ENCODE measurements at regions not wholly inside any gene's neighbourhood (a gene's known extent, or its start where the extent isn't known, plus 50 kb on each side); places are given as distances from the start of the nearest gene placed in this dataset.

- no peak overlapping the region for H3K4ac ChIP-seq (ENCODE audit: low read depth in 1 of 2, low read length in 2 of 2)
- H4K8ac ChIP-seq (ENCODE audit: low read length) = no peak overlapping the region
- no peak overlapping the region for H2BK12ac ChIP-seq (ENCODE audit: low read length in 2 of 2)
- WGBS = 97% methylated on average over 1 of the region's 1 CpG
- no peak overlapping the region for H2AK5ac ChIP-seq (ENCODE audit: low read length, severe bottlenecking)
- no peaks in the 10 kb centered on the region for H3K9me3 ChIP-seq (ENCODE audit: control insufficient read depth, low read length)
- H3K4me3 ChIP-seq (ENCODE audit: insufficient read depth in 1 of 2, low read depth in 1 of 2, low read length in 2 of 2) = no peak overlapping the region
- H3K23ac ChIP-seq (ENCODE audit: low read length in 2 of 2) = no peak overlapping the region
- no peak overlapping the region for H4K91ac ChIP-seq (ENCODE audit: low read length)
- no peak overlapping the region for H3K4me2 ChIP-seq (ENCODE audit: low read length, poor library complexity, severe bottlenecking)
- no peak overlapping the region for H2BK15ac ChIP-seq (ENCODE audit: low read depth, poor library complexity, severe bottlenecking)
- no peaks in the 10 kb centered on the region for H3K79me1 ChIP-seq (replicated peaks; ENCODE audit: low read length, poor library complexity, severe bottlenecking)
- no peak overlapping the region for H3K14ac ChIP-seq (ENCODE audit: low read length in 2 of 2)
- no peak overlapping the region for H3K18ac ChIP-seq (ENCODE audit: low read depth in 1 of 2, low read length in 2 of 2)
- H3K9ac ChIP-seq (ENCODE audit: low read length) = no peak overlapping the region
- no peak overlapping the region for H2BK120ac ChIP-seq (ENCODE audit: low read depth, low read length)
- no peak overlapping the region for H2AFZ ChIP-seq (ENCODE audit: low read depth, low read length)
- no peaks in the 10 kb centered on the region for H3K4me1 ChIP-seq (ENCODE audit: control insufficient read depth, insufficient read depth, low read depth, low read length)
- no peaks in the 10 kb centered on the region for H3K27me3 ChIP-seq (ENCODE audit: control insufficient read depth in 1 of 2, insufficient read depth in 1 of 2, low read length in 2 of 2)
- H2BK5ac ChIP-seq (ENCODE audit: low read depth, low read length, poor library complexity, severe bottlenecking) = no peak overlapping the region
- DNase-seq = no peak
- no peak overlapping the region for H3K27ac ChIP-seq (ENCODE audit: low read length, poor library complexity, severe bottlenecking)
- no peaks in the 10 kb centered on the region for H3K36me3 ChIP-seq (ENCODE audit: control insufficient read depth in 1 of 2, insufficient read depth in 2 of 2, low read depth in 1 of 2, low read length in 2 of 2)
These were observed 118.8 kb upstream of the FERMT1 start for GRCh38 chr20:6241591-6241990.

GRCh38 chr20:6240059-6240458 lies 117.2 kb upstream of the FERMT1 start:
- no peak overlapping the region for H3K23ac ChIP-seq (ENCODE audit: low read length in 2 of 2)
- no peaks in the 10 kb centered on the region for H3K27me3 ChIP-seq (ENCODE audit: control insufficient read depth in 1 of 2, insufficient read depth in 1 of 2, low read length in 2 of 2)
- no peaks in the 10 kb centered on the region for H3K79me1 ChIP-seq (replicated peaks; ENCODE audit: low read length, poor library complexity, severe bottlenecking)
- H3K18ac ChIP-seq (ENCODE audit: low read depth in 1 of 2, low read length in 2 of 2) = no peak overlapping the region
- H4K8ac ChIP-seq (ENCODE audit: low read length) = no peak overlapping the region
- no peak overlapping the region for H3K4me2 ChIP-seq (ENCODE audit: low read length, poor library complexity, severe bottlenecking)
- H2BK5ac ChIP-seq (ENCODE audit: low read depth, low read length, poor library complexity, severe bottlenecking) = no peak overlapping the region
- no peak overlapping the region for H3K4ac ChIP-seq (ENCODE audit: low read depth in 1 of 2, low read length in 2 of 2)
- no peak overlapping the region for H3K14ac ChIP-seq (ENCODE audit: low read length in 2 of 2)
- H2AFZ ChIP-seq (ENCODE audit: low read depth, low read length) = no peak overlapping the region
- no peak overlapping the region for H2BK12ac ChIP-seq (ENCODE audit: low read length in 2 of 2)
- over 99% methylated on average over 3 of the region's 3 CpGs for WGBS
- H3K9ac ChIP-seq (ENCODE audit: low read length) = no peak overlapping the region
- no peaks in the 10 kb centered on the region for H3K36me3 ChIP-seq (ENCODE audit: control insufficient read depth in 1 of 2, insufficient read depth in 2 of 2, low read depth in 1 of 2, low read length in 2 of 2)
- H2AK5ac ChIP-seq (ENCODE audit: low read length, severe bottlenecking) = no peak overlapping the region
- H3K9me3 ChIP-seq (ENCODE audit: control insufficient read depth, low read length) = no peaks in the 10 kb centered on the region
- no peaks in the 10 kb centered on the region for H3K4me1 ChIP-seq (ENCODE audit: control insufficient read depth, insufficient read depth, low read depth, low read length)
- H3K4me3 ChIP-seq (ENCODE audit: insufficient read depth in 1 of 2, low read depth in 1 of 2, low read length in 2 of 2) = no peak overlapping the region
- no peak for DNase-seq
- no peak overlapping the region for H2BK120ac ChIP-seq (ENCODE audit: low read depth, low read length)
- H3K27ac ChIP-seq (ENCODE audit: low read length, poor library complexity, severe bottlenecking) = no peak overlapping the region
- H2BK15ac ChIP-seq (ENCODE audit: low read depth, poor library complexity, severe bottlenecking) = no peak overlapping the region
- H4K91ac ChIP-seq (ENCODE audit: low read length) = no peak overlapping the region

GRCh38 chr20:6238421-6238820 lies 115.6 kb upstream of the FERMT1 start:
- Histone ChIP-seq H3K9me3 (ENCODE audit: control insufficient read depth, low read length) (no peaks in the 10 kb centered on the region), H2AK5ac (ENCODE audit: low read length, severe bottlenecking) (no peak overlapping the region), H4K91ac (ENCODE audit: low read length) (no peak overlapping the region), H3K4me1 (ENCODE audit: control insufficient read depth, insufficient read depth, low read depth, low read length) (no peaks in the 10 kb centered on the region), H4K8ac (ENCODE audit: low read length) (no peak overlapping the region), H3K18ac (ENCODE audit: low read depth in 1 of 2, low read length in 2 of 2) (no peak overlapping the region), H3K4me2 (ENCODE audit: low read length, poor library complexity, severe bottlenecking) (no peak overlapping the region), H3K36me3 (ENCODE audit: control insufficient read depth in 1 of 2, insufficient read depth in 2 of 2, low read depth in 1 of 2, low read length in 2 of 2) (no peaks in the 10 kb centered on the region), H2BK5ac (ENCODE audit: low read depth, low read length, poor library complexity, severe bottlenecking) (no peak overlapping the region), H3K4ac (ENCODE audit: low read depth in 1 of 2, low read length in 2 of 2) (no peak overlapping the region), H3K9ac (ENCODE audit: low read length) (no peak overlapping the region), H3K4me3 (ENCODE audit: insufficient read depth in 1 of 2, low read depth in 1 of 2, low read length in 2 of 2) (no peak overlapping the region), H3K14ac (ENCODE audit: low read length in 2 of 2) (no peak overlapping the region), H2BK120ac (ENCODE audit: low read depth, low read length) (no peak overlapping the region), H2AFZ (ENCODE audit: low read depth, low read length) (no peak overlapping the region), H3K27ac (ENCODE audit: low read length, poor library complexity, severe bottlenecking) (no peak overlapping the region), H3K79me1 (replicated peaks; ENCODE audit: low read length, poor library complexity, severe bottlenecking) (no peaks in the 10 kb centered on the region), H2BK12ac (ENCODE audit: low read length in 2 of 2) (no peak overlapping the region), H2BK15ac (ENCODE audit: low read depth, poor library complexity, severe bottlenecking) (no peak overlapping the region), H3K23ac (ENCODE audit: low read length in 2 of 2) (no peak overlapping the region), H3K27me3 (ENCODE audit: control insufficient read depth in 1 of 2, insufficient read depth in 1 of 2, low read length in 2 of 2) (no peaks in the 10 kb centered on the region)
- 75% methylated on average over 4 of the region's 6 CpGs for WGBS
- DNase-seq = no peak

GRCh38 chr20:6235510-6235909 lies 112.7 kb upstream of the FERMT1 start:
- H3K36me3 ChIP-seq (ENCODE audit: control insufficient read depth in 1 of 2, insufficient read depth in 2 of 2, low read depth in 1 of 2, low read length in 2 of 2) = no peaks in the 10 kb centered on the region
- H3K9me3 ChIP-seq (ENCODE audit: control insufficient read depth, low read length) = no peaks in the 10 kb centered on the region
- no peak overlapping the region for H3K27ac ChIP-seq (ENCODE audit: low read length, poor library complexity, severe bottlenecking)
- no peak overlapping the region for H2BK120ac ChIP-seq (ENCODE audit: low read depth, low read length)
- H3K4me2 ChIP-seq (ENCODE audit: low read length, poor library complexity, severe bottlenecking) = no peak overlapping the region
- H3K18ac ChIP-seq (ENCODE audit: low read depth in 1 of 2, low read length in 2 of 2) = no peak overlapping the region
- no peak overlapping the region for H2AFZ ChIP-seq (ENCODE audit: low read depth, low read length)
- WGBS = 80% methylated on average over 1 of the region's 1 CpG
- no peak for DNase-seq
- H3K4ac ChIP-seq (ENCODE audit: low read depth in 1 of 2, low read length in 2 of 2) = no peak overlapping the region
- H2BK12ac ChIP-seq (ENCODE audit: low read length in 2 of 2) = no peak overlapping the region
- no peaks in the 10 kb centered on the region for H3K79me1 ChIP-seq (replicated peaks; ENCODE audit: low read length, poor library complexity, severe bottlenecking)
- H2BK5ac ChIP-seq (ENCODE audit: low read depth, low read length, poor library complexity, severe bottlenecking) = no peak overlapping the region
- H2BK15ac ChIP-seq (ENCODE audit: low read depth, poor library complexity, severe bottlenecking) = no peak overlapping the region
- no peak overlapping the region for H4K8ac ChIP-seq (ENCODE audit: low read length)
- no peaks in the 10 kb centered on the region for H3K27me3 ChIP-seq (ENCODE audit: control insufficient read depth in 1 of 2, insufficient read depth in 1 of 2, low read length in 2 of 2)
- H3K4me1 ChIP-seq (ENCODE audit: control insufficient read depth, insufficient read depth, low read depth, low read length) = no peaks in the 10 kb centered on the region
- no peak overlapping the region for H2AK5ac ChIP-seq (ENCODE audit: low read length, severe bottlenecking)
- no peak overlapping the region for H3K4me3 ChIP-seq (ENCODE audit: insufficient read depth in 1 of 2, low read depth in 1 of 2, low read length in 2 of 2)
- no peak overlapping the region for H3K23ac ChIP-seq (ENCODE audit: low read length in 2 of 2)
- H3K14ac ChIP-seq (ENCODE audit: low read length in 2 of 2) = no peak overlapping the region
- H3K9ac ChIP-seq (ENCODE audit: low read length) = no peak overlapping the region
- no peak overlapping the region for H4K91ac ChIP-seq (ENCODE audit: low read length)
